Peyer's patch (tissue), 4 donors: ENCODE measurements at regions not wholly inside any gene's neighbourhood (a gene's known extent, or its start where the extent isn't known, plus 50 kb on each side); places are given as distances from the start of the nearest gene placed in this dataset.

Source experiments
- CTCF ChIP-seq, 6 experiments: fragments of 450-650 bp in 4 of 6; fragments of 200-600 bp in 2 of 6; sonication (generic) in 1 of 6; IDR thresholded peaks; one replicate each; pipeline ENCODE4 v1.5.1; 2017 to 2019; ENCODE audit warnings: antibody characterized with exemption in 6 of 6, mild to moderate bottlenecking in 3 of 6, moderate library complexity in 1 of 6
- POLR2A ChIP-seq, 2 donors: fragments of 450-650 bp; IDR thresholded peaks; one replicate each; pipeline ENCODE4 v1.5.1; 2017; ENCODE audit warnings: antibody characterized with exemption in 2 of 2, mild to moderate bottlenecking in 2 of 2, moderate library complexity in 2 of 2

GRCh38 chr4:15139599-15139998, 137.3 kb downstream of the CPEB2 start:
- no peak for TF ChIP-seq POLR2A (IDR thresholded peaks at IDR 0.05)
- TF ChIP-seq CTCF (IDR thresholded peaks at IDR 0.05), result no peak
